ENCODE measurements at regions not wholly inside any gene's neighbourhood (a gene's known extent, or its start where the extent isn't known, plus 50 kb on each side); places are given as distances from the start of the nearest gene placed in this dataset.
"Not testable (repeated sequence)": the region's sequence is repeated elsewhere in the genome, so short reads cannot be mapped to it uniquely, and the experiment has no call there.

DNA sequence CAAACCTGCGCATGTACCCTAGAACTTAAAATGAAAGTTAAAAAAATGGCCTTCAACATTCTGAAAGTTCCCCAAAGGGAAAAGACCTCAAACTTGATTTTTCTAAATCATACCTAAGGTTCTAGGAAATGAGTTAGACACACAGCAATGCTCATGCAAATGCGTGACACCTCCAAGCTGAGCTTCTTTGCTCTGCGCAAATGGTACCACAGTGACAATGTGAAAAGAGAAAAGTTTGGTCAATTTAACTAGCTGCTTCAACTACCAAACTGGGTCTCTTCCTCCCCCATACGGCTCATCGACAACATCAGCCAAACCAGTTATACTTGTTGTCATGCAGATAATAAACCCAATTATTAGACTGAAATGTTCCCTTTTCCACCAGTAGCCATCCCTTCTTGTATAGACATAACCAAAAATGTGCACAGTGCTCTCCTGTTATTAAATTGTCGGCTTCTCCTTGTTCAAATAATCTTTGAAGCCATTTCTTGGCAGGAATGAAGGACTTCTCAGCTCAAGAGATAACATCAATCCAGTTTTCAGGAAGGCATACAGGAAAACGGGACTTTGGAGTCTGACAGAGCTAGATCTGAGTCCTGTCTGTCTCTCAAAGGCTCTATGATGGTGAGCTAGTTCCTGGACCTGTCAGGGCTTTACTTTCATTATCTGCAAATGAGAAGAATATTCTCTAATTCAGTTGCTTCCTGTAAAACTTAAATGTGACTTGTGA is 185.6 kb upstream of the NR3C1 start (continued):
- TF ChIP-seq ZNF408 (CRISPR knock-in tag; IDR thresholded peaks at IDR 0.05; ENCODE audit: low read depth) (no peak), RB1 (IDR thresholded peaks at IDR 0.05; ENCODE audit: low read depth) (no peak), NELFE (IDR thresholded peaks at IDR 0.05; ENCODE audit: insufficient read depth, insufficient read length) (no peak), MTF1 (CRISPR knock-in tag; IDR thresholded peaks at IDR 0.05; ENCODE audit: borderline replicate concordance) (no peak), ZNF76 (CRISPR knock-in tag; IDR thresholded peaks at IDR 0.05; ENCODE audit: borderline replicate concordance) (no peak), SMARCB1 (IDR thresholded peaks at IDR 0.05; ENCODE audit: insufficient read length, low read depth) (no peak), ZNF586 (CRISPR knock-in tag; conservative IDR thresholded peaks at IDR 0.05) (no peak), ZNF445 (CRISPR knock-in tag; IDR thresholded peaks at IDR 0.05; ENCODE audit: low read depth) (no peak), ZNF592 (IDR thresholded peaks at IDR 0.05) (no peak), ZNF224 (CRISPR knock-in tag; IDR thresholded peaks at IDR 0.05) (no peak), BCL6 (CRISPR knock-in tag; IDR thresholded peaks at IDR 0.05) (no peak), HOMEZ (CRISPR knock-in tag; IDR thresholded peaks at IDR 0.05) (no peak)

DNA sequence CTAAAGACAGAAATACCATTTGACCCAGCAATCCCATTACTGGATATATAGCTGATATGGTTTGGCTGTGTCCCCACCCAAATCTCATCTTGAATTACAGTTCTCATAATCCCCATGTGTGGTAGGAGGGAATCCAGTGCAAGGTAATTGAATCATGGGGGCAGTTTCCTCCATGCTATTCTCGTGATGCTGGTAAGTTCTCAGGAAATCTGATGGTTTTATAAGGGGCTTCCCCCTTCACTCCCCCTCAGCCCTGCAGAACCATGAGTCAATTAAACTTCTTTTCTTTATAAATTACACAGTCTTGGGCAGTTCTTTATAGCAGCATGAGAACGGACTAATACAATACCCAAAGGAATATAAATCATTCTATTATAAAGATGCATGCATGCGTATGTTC is 184.6 kb upstream of the NR3C1 start:
- ATAC-seq; H3K9me3 ChIP-seq (replicated peaks; ENCODE audit: control insufficient read depth, insufficient read depth, low read depth, low read length); H3K4me3 ChIP-seq; H3K79me2 ChIP-seq (ENCODE audit: control insufficient read depth, insufficient read depth, low read length); H4K20me1 ChIP-seq (replicated peaks; ENCODE audit: control insufficient read depth, insufficient read depth, low read length); H3K9me1 ChIP-seq (ENCODE audit: control insufficient read depth, insufficient read depth, low read length); BruUV-seq (replicated peaks); H3K36me3 ChIP-seq (ENCODE audit: control insufficient read depth, insufficient read depth, low read length); in situ Hi-C loops (cut with MboI); H3K27me3 ChIP-seq (ENCODE audit: control insufficient read depth in 2 of 2, insufficient read depth in 2 of 2, low read length in 2 of 2); H3K9ac ChIP-seq (ENCODE audit: insufficient read depth in 1 of 2, low read depth in 2 of 2, low read length in 2 of 2); FAIRE-seq; DNase-seq (ENCODE audit: extremely low read depth in 1 of 4, low spot score in 3 of 4); H3K4me2 ChIP-seq (ENCODE audit: insufficient read depth, low read length); POLR2A ChIA-PET; H2AFZ ChIP-seq (ENCODE audit: low read depth, low read length); CTCF ChIA-PET (ENCODE audit: low intra/inter-chr PET ratio); H3K27ac ChIP-seq (ENCODE audit: extremely low read depth, low read depth, low read length): not testable (repeated sequence)
- intact Hi-C loops (cut with micrococcal nuclease): loop anchor here (10.0 kb wide), 1 partner anchor 373 kb away; no protein-coding TSS in a partner anchor
- 49% methylated on average over 3 of the region's 3 CpGs for WGBS (ENCODE audit: insufficient coverage, low coverage, missing lambda C conversion rate)
- H3K4me1 ChIP-seq (replicated peaks in 1 of 2; ENCODE audit: control insufficient read depth in 2 of 2, insufficient read depth in 2 of 2, low read length in 2 of 2): peaks cover 0 to 35% of the 10 kb centered on the region in 2 experiments; a peak in 4 of 5 replicates

All from K562 (cell line).